SJSA1 (cell line): ENCODE measurements at regions not wholly inside any gene's neighbourhood (a gene's known extent, or its start where the extent isn't known, plus 50 kb on each side); places are given as distances from the start of the nearest gene placed in this dataset.
"Not testable (repeated sequence)": the region's sequence is repeated elsewhere in the genome, so short reads cannot be mapped to it uniquely, and the experiment has no call there.

Experiments
- DNase-seq, 2 experiments: peaks; one replicate each; pipeline ENCODE4 v3.0.0-alpha.2; 2015 to 2020; ENCODE audit warnings: low spot score in 2 of 2, low read depth in 1 of 2
- H3K27ac ChIP-seq: fragments of 250-450 bp; sonication (Bioruptor Pico); 2 replicates; pipeline ENCODE4 v1.5.1; 2020; ENCODE audit warnings: mild to moderate bottlenecking, moderate library complexity
- H3K27me3 ChIP-seq: fragments of 250-450 bp; sonication (Bioruptor Pico); replicated peaks from 2 replicates; pipeline ENCODE4 v1.5.1; 2020; ENCODE audit warnings: mild to moderate bottlenecking, moderate library complexity
- H3K36me3 ChIP-seq: fragments of 250-450 bp; sonication (Bioruptor Pico); 2 replicates; pipeline ENCODE4 v1.5.1; 2020; ENCODE audit warnings: mild to moderate bottlenecking
- H3K4me1 ChIP-seq: fragments of 250-450 bp; sonication (Bioruptor Pico); replicated peaks from 2 replicates; pipeline ENCODE4 v1.6.1; 2021; ENCODE audit warnings: mild to moderate bottlenecking
- H3K4me3 ChIP-seq: fragments of 250-450 bp; sonication (Bioruptor Pico); 2 replicates; pipeline ENCODE4 v1.5.1; 2020; ENCODE audit warnings: mild to moderate bottlenecking
- H3K9me3 ChIP-seq: fragments of 250-450 bp; sonication (Bioruptor Pico); replicated peaks from 2 replicates; pipeline ENCODE4 v1.5.1; 2020; ENCODE audit warnings: mild to moderate bottlenecking

DNA sequence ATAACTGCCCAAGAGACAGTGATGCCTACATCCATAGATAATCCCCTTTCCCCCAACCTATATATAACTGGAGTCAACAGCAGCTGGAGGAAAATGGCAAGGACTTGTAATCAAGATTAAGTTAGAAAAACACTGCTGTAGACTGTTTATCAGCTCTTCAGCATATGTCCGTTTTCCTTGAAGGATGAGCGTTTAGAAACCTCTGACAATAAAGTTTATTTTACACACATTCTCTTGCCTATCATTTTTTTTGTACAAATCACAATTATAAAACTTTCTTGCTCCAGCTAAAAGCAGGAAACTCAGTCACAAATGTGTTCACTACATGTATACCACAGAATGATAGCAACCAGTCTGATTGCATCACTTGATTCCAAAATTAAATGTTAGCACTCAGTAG lies 50.8 kb downstream of the PPIAL4G start:
- not testable (repeated sequence) for H3K4me1 ChIP-seq, H3K9me3 ChIP-seq, DNase-seq, H3K4me3 ChIP-seq, H3K27me3 ChIP-seq, H3K27ac ChIP-seq, H3K36me3 ChIP-seq

DNA sequence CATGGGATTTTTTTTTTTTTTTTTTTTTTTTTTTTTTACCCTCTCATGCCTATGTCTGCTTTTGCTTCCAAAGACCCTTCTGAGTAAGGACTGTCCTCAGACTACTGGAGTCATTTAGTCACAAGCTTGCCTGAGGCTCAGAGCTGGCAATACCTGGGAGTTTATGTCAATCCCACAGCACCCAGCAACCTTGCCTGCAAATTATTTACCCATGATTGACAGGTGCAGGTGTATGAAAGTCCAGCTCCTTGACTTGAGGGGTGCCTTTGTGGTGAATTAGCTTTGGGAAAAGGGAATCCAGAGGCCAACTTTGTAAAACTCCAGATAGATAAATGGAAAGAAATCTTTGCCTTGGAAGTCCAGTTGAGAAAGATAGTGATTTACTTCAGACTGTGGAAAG lies 53.2 kb downstream of the PPIAL4G start:
- not testable (repeated sequence) for H3K36me3 ChIP-seq, H3K27ac ChIP-seq, H3K4me1 ChIP-seq, H3K4me3 ChIP-seq, H3K27me3 ChIP-seq, DNase-seq, H3K9me3 ChIP-seq

DNA sequence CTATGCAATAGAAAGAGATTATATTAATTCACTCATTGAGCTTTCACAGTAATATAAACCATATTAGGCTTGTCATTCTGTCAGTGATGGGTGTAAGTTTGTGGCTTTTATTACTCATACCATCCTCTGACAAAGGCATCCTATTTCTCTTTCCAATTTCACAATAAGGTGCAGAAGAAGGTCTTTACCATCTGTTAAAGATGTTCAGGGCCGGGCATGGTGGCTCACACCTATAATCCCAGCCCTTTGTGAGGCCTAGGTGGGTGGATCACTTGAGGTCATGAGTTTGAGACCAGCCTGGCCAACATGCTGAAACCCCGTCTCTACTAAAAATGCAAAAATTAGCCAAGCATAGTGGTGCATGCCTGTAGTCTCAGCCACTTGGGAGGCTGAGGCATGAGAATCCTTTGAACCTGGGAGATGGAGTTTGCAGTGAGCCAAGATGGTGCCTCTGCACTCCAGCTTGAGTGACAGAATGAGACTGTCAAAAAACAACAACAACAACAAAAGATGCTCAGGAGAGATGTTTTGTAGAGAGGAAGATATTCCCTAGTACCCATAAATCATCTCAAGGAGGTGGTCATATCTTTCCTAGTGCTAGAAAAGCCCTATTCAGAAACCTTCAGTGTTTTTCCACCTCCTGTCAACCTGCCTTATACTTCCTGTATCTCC lies 56.0 kb downstream of the PPIAL4G start:
- not testable (repeated sequence) for H3K27me3 ChIP-seq, H3K4me1 ChIP-seq, H3K9me3 ChIP-seq, DNase-seq, H3K36me3 ChIP-seq, H3K4me3 ChIP-seq, H3K27ac ChIP-seq

DNA sequence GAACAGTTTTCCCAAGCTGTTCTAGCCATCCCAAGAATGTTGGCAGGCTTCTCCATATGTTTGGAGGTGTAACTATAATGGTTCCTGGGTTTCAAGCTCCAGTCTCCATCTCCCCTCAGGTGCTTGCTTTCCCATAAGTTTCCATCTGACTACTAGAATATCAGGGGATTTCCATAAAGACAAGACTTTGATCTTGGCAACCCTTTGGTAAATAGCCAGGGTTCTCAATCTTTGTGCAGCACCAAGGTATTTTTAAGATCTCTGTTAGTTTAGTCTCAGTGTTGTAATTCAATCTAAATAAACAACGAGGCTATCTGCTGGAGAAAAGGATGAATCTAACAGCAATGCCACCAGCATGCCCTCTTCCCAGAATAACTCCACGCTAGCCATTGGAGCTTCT lies 56.7 kb downstream of the PPIAL4G start:
- not testable (repeated sequence) for H3K4me3 ChIP-seq, H3K4me1 ChIP-seq, H3K36me3 ChIP-seq, DNase-seq, H3K27me3 ChIP-seq, H3K9me3 ChIP-seq, H3K27ac ChIP-seq

DNA sequence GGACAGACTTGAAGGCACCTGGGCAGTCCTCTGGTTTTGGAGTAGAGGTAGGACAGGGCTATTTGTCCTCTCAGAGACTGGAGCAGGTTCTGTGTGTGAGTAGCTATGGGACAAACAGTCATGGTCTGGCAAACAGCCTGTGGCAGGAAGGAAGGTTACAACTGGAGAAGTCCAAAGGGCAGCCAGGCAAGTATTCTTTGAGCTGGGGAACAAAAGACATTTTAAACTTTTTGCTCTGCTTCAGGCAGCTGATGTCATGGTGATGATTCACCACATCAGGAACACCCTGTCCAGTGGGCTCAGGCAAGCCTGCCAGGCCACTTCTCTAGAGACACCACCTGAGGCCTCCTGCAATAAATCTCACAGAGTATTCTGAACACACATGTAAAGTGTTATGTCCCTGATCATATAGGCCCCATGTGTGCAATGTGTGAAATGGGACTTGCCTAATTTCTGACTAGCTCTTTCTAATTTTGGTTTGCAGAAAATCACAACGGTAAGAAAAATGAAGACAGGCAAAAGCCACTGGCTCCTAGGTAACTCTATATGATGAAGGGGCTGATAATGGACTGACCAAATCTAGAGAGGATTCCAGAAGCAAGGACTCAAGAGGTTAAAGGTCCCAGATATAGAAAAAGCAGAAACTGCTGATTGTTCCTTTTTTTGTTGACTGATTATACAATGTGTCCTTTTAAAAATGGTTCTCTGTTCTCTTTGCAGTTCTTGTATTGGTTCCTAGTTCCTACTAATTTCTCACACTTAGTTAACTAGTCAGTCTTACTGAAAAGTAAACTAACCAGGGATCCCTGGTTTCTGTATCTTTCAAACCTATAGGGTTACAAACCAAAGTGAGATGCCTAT lies 58.7 kb downstream of the PPIAL4G start:
- H3K27me3 ChIP-seq, H3K4me3 ChIP-seq, H3K36me3 ChIP-seq, H3K4me1 ChIP-seq, H3K9me3 ChIP-seq, H3K27ac ChIP-seq: not testable (repeated sequence)
- DNase-seq = peak; percentile 41 to 48

DNA sequence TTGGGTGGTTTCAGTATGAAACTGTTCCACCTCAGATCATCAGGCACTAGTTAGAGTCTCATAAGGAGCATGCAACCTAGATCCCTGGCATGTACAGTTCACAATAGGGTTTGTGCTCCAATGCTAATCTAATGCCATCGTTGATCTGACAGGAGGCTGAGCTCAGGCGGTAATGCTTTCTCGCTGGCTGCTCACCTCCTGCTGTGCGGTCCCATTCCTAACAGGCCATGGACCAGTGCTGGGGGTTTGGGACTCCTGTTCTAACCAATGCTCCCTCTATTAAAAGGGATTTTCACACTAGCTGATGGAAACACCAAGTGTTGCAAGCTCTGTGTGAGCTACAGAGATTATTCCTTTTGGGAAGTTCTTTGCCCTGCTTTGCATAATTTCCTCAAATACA lies 60.2 kb downstream of the PPIAL4G start:
- not testable (repeated sequence) for H3K27ac ChIP-seq, H3K27me3 ChIP-seq

DNA sequence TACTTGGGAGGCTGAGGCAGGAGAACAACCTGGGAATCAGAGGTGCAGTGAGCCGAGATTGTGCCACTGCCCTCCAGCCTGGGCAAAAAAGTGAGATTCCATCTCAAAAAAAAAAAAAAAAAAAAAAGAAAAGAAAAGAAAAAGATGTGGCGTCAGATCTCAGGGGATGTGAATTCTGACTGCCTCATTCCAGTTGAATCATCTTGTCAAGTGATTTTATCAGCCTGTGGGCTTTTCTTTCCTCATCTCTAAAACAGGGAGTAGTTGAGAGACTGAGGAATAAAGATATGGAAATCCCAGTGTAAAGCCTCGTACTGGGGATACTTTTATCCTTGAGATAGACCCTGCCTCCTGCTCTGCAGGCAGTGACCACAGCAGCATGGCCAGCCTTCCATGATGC lies 65.9 kb downstream of the PPIAL4G start:
- DNase-seq, H3K9me3 ChIP-seq, H3K27ac ChIP-seq, H3K4me1 ChIP-seq, H3K27me3 ChIP-seq, H3K36me3 ChIP-seq, H3K4me3 ChIP-seq: not testable (repeated sequence)

More for the DNA sequence above, 60.2 kb downstream of the PPIAL4G start:
- not testable (repeated sequence) for DNase-seq, H3K4me1 ChIP-seq, H3K9me3 ChIP-seq, H3K4me3 ChIP-seq, H3K36me3 ChIP-seq

DNA sequence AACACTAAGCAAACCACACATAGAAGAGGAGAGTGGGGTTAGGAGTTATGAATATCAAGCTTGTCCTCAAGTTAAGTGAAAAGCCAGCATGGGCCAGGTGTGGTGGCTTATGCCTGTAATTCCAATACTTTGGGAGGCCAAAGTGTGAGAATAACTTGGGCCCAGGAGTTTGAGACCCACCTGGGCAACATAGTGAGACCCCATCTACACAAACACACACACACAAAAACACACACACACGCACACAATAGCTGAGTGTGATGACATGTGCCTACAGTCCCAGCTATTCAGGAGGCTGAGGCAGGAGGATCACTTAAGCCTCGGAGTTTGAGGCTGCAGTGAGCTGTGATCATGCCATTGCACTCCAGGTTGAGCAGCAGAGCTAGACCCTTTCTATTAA lies 69.7 kb downstream of the PPIAL4G start:
- not testable (repeated sequence) for H3K27me3 ChIP-seq, H3K27ac ChIP-seq, H3K4me1 ChIP-seq, H3K9me3 ChIP-seq, H3K36me3 ChIP-seq, DNase-seq, H3K4me3 ChIP-seq

DNA sequence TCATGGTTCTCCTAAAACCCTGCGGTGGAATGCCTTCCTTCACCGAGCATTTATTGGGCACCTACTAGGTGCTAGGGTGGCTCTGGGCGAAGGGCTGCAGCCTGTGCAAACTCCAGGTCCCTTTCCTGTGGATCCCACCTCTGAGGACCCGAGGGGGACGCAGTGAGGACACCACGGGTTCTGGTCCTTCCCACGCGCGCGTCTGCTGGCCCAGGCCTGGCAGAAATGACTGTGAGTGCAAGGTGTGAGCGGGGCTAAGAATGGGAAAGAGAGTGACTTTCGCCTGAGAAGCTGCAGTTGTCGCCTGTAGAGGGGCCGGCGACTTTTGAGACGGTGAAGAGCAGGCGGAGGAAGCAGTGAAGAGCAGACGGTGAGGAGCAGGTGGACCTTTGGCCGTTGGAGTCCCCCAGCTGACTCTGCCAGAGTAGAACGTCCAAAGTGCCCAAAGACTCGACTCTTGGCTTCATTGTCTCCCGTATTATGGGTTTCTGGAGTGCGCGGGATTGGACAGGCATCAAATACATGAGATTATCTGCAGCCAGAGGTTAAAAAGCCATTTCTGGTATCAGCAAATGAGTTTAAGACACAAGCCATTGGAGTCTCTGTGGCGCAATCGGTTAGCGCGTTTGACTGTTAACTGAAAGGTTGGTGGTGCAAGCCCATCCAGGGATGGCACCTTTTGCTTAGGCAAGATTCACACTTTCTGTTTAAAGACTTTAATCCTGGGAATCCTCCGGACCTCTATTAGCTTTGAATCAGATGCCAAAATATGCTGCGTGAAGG lies 78.1 kb downstream of the PPIAL4G start:
- not testable (repeated sequence) for H3K36me3 ChIP-seq, H3K4me3 ChIP-seq, DNase-seq, H3K9me3 ChIP-seq, H3K27me3 ChIP-seq, H3K27ac ChIP-seq, H3K4me1 ChIP-seq

DNA sequence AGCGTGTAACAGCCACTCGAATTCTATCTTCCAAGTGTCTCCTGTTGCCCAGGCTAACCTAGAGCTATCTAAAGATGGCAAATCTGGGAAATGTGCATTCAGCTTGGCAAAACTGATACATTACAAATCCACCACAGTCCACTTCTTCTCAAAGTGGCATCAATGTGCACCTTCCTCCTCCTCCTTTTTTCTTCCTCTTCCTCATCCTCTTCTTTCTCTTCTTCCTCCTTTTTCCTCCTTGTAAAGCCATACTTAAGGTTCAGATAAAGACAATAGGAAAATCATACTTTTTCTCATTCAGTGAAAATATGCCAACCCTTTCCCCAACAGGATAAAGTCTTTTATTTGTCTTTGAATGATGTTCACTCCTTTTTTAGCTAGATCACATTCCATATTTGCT lies 79.2 kb downstream of the PPIAL4G start:
- H3K4me3 ChIP-seq, H3K9me3 ChIP-seq, H3K27ac ChIP-seq, H3K4me1 ChIP-seq, DNase-seq, H3K27me3 ChIP-seq, H3K36me3 ChIP-seq: not testable (repeated sequence)

DNA sequence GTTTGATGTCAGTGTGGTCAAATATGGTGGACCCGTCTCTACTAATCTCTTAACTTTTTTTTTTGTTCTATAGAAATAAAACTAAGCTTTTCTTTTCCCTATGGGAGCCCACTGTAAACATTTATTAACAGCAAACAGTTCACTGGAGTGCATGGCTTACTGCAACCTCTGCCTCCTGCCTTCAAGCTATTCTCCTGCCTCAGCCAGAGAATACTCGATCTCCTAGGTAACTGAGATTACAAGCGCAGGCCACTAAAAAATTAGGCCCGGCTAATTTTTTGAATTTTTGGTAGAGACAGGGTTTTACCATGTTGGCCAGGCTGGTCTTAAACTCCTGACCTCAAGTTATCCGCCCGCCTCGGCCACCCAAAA lies 80.0 kb downstream of the PPIAL4G start:
- H3K27me3 ChIP-seq, H3K36me3 ChIP-seq, H3K9me3 ChIP-seq, H3K4me1 ChIP-seq, H3K27ac ChIP-seq: not testable (repeated sequence)
- DNase-seq = peak in 1 of 2 experiments; percentile 55
- peak overlapping the region; percentile 49; the same call in 1 of the 2 replicates for H3K4me3 ChIP-seq

DNA sequence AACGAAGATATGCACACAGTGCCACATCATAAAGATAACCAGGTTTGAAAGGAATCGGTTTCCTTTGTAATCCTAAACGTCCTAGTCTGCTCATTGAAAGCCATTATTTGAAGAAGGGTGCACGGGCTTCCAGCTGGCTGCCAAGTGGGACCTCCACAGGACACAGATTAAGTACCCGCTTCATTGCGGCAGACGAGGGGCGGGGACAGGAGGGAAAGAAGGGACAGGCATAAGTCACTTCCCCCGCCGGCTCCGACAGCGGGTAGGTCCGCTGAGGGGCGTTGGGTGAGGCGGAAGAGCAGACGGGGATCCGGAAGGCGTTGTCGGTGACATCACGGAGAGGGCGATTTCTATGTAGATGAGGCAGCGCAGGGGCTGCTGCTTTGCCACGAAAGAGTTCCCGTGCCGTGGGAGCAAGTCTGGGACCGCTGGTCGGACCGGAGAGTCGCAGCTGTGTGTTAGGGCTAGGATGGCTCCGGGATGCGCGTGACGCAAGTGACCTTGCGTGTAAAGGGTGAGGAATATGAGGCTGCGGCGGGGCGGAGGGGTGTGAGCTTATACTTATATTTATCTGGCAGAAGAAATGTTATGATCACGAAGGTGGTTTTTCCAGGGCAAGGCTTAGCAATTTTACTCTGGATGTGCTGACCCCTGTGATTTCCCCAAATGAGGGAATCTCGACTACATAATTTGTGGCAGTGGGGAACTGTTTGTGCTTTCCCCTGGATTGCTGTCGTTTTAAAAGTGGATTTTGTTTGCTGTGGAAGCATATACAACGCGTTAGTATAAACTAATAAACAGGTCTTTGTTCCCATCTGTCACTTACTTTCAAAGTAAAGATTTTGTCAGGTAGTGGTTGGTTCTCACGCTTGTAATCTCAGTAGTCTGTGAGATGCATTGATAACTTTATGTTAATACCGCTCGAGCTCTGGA lies 80.7 kb downstream of the PPIAL4G start:
- not testable (repeated sequence) for H3K27me3 ChIP-seq, H3K36me3 ChIP-seq, H3K9me3 ChIP-seq, H3K4me1 ChIP-seq
- peak; percentile 79 to 88 for DNase-seq
- Histone ChIP-seq H3K27ac (peak overlapping the region; percentile 96), H3K4me3 (peak overlapping the region; percentile 49)

DNA sequence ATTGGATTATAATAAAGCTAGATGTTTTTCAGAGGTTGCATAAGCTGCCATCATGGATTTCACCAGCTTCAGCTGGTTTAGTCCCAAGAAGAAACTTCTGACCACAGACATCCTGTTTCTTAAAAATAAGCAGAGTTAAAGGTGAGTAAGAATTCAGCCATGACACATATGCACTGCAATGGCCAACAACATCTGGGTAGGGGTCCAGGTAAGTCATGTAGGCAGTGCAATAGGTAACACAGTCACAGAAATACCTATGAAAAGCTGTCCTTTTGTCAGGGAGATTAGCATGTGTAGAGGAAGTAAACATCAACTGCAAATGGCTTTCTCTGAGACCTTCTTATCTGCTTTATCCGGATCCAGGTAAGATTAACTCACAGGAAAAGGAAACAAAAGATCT lies 85.6 kb downstream of the PPIAL4G start:
- not testable (repeated sequence) for H3K9me3 ChIP-seq, H3K4me3 ChIP-seq, H3K36me3 ChIP-seq, H3K27ac ChIP-seq, H3K27me3 ChIP-seq, H3K4me1 ChIP-seq, DNase-seq
